Lung (tissue), 11 donors: ENCODE measurements at regions not wholly inside any gene's neighbourhood (a gene's known extent, or its start where the extent isn't known, plus 50 kb on each side); places are given as distances from the start of the nearest gene placed in this dataset.

ENCODE experiments used
- ATAC-seq: fragments of 200-7000 bp; cut with Tn5 transposase; one replicate; pipeline ENCODE4 v1.9.1; 2020; ENCODE audit warnings: moderate number of reproducible peaks; ENCODE audit not compliant: insufficient read depth, low FRiP score
- DNase-seq, 3 donors: peaks; one replicate each; pipeline ENCODE4 v3.0.0-alpha.2; 2013 to 2017
- H3K27ac ChIP-seq, 2 donors: one replicate each; pipeline ENCODE4 v1.5.1; 2013; ENCODE audit warnings: mild to moderate bottlenecking in 2 of 2, moderate library complexity in 2 of 2, control low read depth in 1 of 2, inconsistent platforms in 1 of 2, low read depth in 1 of 2, low read length in 1 of 2
- H3K27me3 ChIP-seq, 3 donors: one replicate each; pipeline ENCODE4 v1.5.1; 2013; ENCODE audit warnings: low read length in 2 of 3; ENCODE audit not compliant: control insufficient read depth in 3 of 3, insufficient read depth in 3 of 3
- H3K36me3 ChIP-seq, 4 donors: one replicate each; pipeline ENCODE4 v1.5.1; 2013; ENCODE audit warnings: low read length in 4 of 4, mild to moderate bottlenecking in 1 of 4, moderate library complexity in 1 of 4; ENCODE audit not compliant: control insufficient read depth in 4 of 4, insufficient read depth in 4 of 4
- H3K4me1 ChIP-seq, 5 donors: one replicate each; pipeline ENCODE4 v1.5.1; 2013; ENCODE audit warnings: low read length in 5 of 5, mild to moderate bottlenecking in 2 of 5, moderate library complexity in 1 of 5; ENCODE audit not compliant: control insufficient read depth in 5 of 5, insufficient read depth in 5 of 5
- H3K4me3 ChIP-seq: one replicate; pipeline ENCODE4 v1.5.1; 2013; ENCODE audit warnings: mild to moderate bottlenecking, control low read depth, moderate library complexity
- H3K9ac ChIP-seq, 2 donors: one replicate each; pipeline ENCODE4 v1.5.1; 2013; ENCODE audit warnings: low read length in 2 of 2, control low read depth in 1 of 2; ENCODE audit not compliant: insufficient read depth in 1 of 2
- H3K9me3 ChIP-seq, 4 donors: one replicate each; pipeline ENCODE4 v1.5.1; 2013; ENCODE audit warnings: low read length in 3 of 4, mild to moderate bottlenecking in 1 of 4, moderate library complexity in 1 of 4; ENCODE audit not compliant: control insufficient read depth in 4 of 4, insufficient read depth in 3 of 4
- WGBS, 2 donors: extraction: QIAGEN DNeasy Blood & Tissue Kit; methylation state at CpG; one replicate each; pipeline ENCODE4 v1.1.7; 2013; 5-methylcytosine and 5-hydroxymethylcytosine counted together
- TF ChIP-seq, protein P1 (sequence below): IDR thresholded peaks from 2 replicates; pipeline ENCODE4 v1.5.1; 2012; ENCODE audit warnings: mild to moderate bottlenecking; ENCODE audit errors: control extremely low read depth, extremely low read depth
- donor health status: control.
- donor health status: control.
- donor health status: Bipolar disorder and iron deficiency.
- donor health status: healthy.
- donor health status: DM: yes; HTN: yes; CAD: no.

DNA sequence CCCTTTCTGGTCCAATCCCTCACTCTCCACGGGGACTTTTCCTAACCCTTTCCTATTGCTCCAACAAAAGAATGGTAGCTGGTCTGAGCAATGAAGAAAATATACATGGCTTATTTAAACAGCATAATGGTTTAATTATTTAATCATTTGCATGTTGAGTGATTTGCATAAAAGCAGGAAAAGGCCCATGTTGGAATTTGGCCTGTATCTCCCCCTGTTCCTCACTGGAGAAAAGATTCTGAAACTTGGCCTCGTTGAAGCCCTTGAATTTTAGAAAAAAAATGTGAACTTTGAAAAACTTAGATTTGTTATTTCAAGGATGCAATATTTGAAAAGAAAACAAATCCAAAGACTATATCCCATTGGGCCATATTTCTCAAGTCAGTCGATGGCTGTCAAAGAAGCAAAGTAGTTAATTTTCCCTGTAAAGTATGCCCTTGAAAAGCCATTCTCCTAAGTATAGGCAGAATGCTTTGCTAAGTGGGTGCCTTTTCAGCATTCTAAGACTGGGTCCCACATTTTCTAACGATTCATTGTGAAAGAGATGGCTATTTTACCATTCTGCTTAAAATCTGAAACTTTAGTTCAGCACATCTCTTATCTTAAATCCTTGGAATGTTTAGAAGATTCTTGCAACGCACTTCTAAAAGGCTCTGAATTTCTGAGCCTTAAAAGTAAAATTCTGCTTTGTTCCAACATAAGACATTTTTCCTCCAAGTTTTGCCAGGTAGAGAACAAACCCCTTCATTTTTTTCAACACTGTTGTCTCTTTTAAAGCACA lies 428.8 kb downstream of the ARHGEF28 start:
- no peaks in the 10 kb centered on the region for H3K9me3 ChIP-seq
- no peak overlapping the region for H3K27ac ChIP-seq
- no peaks in the 10 kb centered on the region for H3K27me3 ChIP-seq
- H3K4me3 ChIP-seq = no peak overlapping the region
- no peak overlapping the region for H3K9ac ChIP-seq
- H3K36me3 ChIP-seq = no peaks in the 10 kb centered on the region
- ATAC-seq (no peak), DNase-seq (peak in 2 of 3 donors; percentile 48 to 58)
- TF ChIP-seq, protein P1, sequence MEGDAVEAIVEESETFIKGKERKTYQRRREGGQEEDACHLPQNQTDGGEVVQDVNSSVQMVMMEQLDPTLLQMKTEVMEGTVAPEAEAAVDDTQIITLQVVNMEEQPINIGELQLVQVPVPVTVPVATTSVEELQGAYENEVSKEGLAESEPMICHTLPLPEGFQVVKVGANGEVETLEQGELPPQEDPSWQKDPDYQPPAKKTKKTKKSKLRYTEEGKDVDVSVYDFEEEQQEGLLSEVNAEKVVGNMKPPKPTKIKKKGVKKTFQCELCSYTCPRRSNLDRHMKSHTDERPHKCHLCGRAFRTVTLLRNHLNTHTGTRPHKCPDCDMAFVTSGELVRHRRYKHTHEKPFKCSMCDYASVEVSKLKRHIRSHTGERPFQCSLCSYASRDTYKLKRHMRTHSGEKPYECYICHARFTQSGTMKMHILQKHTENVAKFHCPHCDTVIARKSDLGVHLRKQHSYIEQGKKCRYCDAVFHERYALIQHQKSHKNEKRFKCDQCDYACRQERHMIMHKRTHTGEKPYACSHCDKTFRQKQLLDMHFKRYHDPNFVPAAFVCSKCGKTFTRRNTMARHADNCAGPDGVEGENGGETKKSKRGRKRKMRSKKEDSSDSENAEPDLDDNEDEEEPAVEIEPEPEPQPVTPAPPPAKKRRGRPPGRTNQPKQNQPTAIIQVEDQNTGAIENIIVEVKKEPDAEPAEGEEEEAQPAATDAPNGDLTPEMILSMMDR = no peak
- H3K4me1 ChIP-seq = peaks cover 0 to 25% (median 9%) of the 10 kb centered on the region in 5 donors
- WGBS, 2 donors = 66 to 78% methylated on average over 5 of the region's 5 CpGs

DNA sequence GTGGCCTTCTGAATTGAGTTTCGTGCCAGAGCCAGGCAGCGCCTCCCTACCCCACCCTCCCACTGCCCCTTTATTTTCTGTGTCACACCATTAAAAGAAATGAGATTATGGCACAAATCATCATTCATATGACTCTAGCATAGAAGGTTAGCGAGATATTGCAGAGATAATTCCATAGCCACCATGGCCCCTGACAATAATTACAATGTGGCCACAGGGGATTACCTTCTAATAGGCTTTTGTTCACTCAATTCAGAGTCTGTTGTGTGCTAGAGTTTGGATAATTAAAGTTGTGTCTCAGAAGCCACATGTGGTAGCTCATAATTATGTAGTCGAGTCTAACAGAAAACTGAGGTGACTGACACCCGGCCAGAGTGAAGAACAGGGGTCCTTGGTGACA lies 428.1 kb downstream of the ARHGEF28 start:
- ATAC-seq (no peak), DNase-seq (no peak)
- no peaks in the 10 kb centered on the region for H3K27me3 ChIP-seq
- TF ChIP-seq, protein P1 = no peak
- 88 to 96% methylated on average over 5 of the region's 5 CpGs for WGBS, 2 donors
- no peak overlapping the region for H3K4me3 ChIP-seq
- H3K4me1 ChIP-seq = peaks cover 0 to 25% (median 9%) of the 10 kb centered on the region in 5 donors
- no peaks in the 10 kb centered on the region for H3K9me3 ChIP-seq
- no peak overlapping the region for H3K9ac ChIP-seq
- H3K27ac ChIP-seq = no peak overlapping the region
- H3K36me3 ChIP-seq = no peaks in the 10 kb centered on the region

DNA sequence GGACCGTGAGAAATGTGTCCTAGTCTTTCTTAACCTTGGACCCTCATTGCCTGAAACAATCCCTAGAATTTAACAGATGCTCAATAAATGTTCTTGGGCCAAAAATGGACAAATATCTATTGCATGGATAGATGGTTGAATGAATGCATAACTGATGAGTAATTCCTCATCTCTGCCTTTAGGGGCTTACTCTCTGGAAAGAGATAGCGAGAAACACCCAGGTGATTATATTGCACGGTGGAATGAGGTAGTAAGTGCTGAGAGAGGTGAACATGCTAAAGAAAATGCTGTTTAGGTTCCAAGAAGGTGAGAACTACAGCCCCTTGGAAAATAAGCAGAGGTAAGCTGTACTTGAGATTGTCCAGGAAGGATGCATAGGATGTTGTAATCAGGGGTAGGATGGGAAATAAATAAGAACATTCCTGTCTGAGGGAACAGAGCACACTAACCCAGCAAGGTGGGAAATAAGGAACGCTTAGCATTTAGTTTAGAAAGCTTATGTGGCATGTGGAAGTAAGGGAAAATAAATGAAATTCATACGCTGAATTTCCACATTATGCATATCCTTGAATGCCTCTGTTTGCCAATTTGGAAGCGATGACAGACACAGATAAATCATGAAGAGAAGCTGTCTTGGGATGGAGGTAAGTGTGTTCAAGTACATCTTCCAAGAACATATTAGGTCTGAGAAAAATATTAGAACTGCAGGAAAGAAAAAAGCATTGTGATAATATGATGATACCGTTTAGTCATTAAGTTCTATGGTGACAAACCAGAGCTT lies 426.6 kb downstream of the ARHGEF28 start:
- no peak overlapping the region for H3K4me3 ChIP-seq
- ATAC-seq = no peak
- H3K27me3 ChIP-seq = no peaks in the 10 kb centered on the region
- no peak for DNase-seq
- H3K4me1 ChIP-seq = peaks cover 0 to 25% (median 9%) of the 10 kb centered on the region in 5 donors
- WGBS, 2 donors = 87 to 92% methylated on average over 7 of the region's 7 CpGs
- no peaks in the 10 kb centered on the region for H3K9me3 ChIP-seq
- TF ChIP-seq, protein P1 = no peak
- no peak overlapping the region for H3K9ac ChIP-seq
- no peaks in the 10 kb centered on the region for H3K36me3 ChIP-seq
- no peak overlapping the region for H3K27ac ChIP-seq
